Nephron progenitor cell (in vitro differentiated cells): ENCODE measurements at regions not wholly inside any gene's neighbourhood (a gene's known extent, or its start where the extent isn't known, plus 50 kb on each side); places are given as distances from the start of the nearest gene placed in this dataset.

Experiments
- DNase-seq: peaks from one replicate; pipeline ENCODE4 v3.0.0; 2021
- H3K27ac Mint-ChIP-seq: 2 replicates; pipeline ENCODE4 v1.8.0; 2021; ENCODE audit warnings: mild to moderate bottlenecking, moderate library complexity, mixed read lengths
- H3K27me3 Mint-ChIP-seq: 2 replicates; pipeline ENCODE4 v1.8.0; 2021; ENCODE audit warnings: mild to moderate bottlenecking, low read depth, mixed read lengths; ENCODE audit not compliant: poor library complexity
- H3K36me3 Mint-ChIP-seq: 2 replicates; pipeline ENCODE4 v1.8.0; 2021; ENCODE audit warnings: low read depth, mixed read lengths
- H3K4me1 Mint-ChIP-seq: 2 replicates; pipeline ENCODE4 v1.8.0; 2021; ENCODE audit warnings: mixed read lengths
- H3K4me3 Mint-ChIP-seq: 2 replicates; pipeline ENCODE4 v1.8.0; 2021; ENCODE audit warnings: mild to moderate bottlenecking, moderate library complexity, mixed read lengths
- H3K9me3 Mint-ChIP-seq: 2 replicates; pipeline ENCODE4 v1.8.0; 2021; ENCODE audit warnings: mild to moderate bottlenecking, moderate library complexity, mixed read lengths
- CTCF ChIP-seq: fragments of 200-600 bp; sonication (generic); IDR thresholded peaks from 2 replicates; pipeline ENCODE4 v1.5.0; 2021; ENCODE audit warnings: antibody characterized with exemption

DNA sequence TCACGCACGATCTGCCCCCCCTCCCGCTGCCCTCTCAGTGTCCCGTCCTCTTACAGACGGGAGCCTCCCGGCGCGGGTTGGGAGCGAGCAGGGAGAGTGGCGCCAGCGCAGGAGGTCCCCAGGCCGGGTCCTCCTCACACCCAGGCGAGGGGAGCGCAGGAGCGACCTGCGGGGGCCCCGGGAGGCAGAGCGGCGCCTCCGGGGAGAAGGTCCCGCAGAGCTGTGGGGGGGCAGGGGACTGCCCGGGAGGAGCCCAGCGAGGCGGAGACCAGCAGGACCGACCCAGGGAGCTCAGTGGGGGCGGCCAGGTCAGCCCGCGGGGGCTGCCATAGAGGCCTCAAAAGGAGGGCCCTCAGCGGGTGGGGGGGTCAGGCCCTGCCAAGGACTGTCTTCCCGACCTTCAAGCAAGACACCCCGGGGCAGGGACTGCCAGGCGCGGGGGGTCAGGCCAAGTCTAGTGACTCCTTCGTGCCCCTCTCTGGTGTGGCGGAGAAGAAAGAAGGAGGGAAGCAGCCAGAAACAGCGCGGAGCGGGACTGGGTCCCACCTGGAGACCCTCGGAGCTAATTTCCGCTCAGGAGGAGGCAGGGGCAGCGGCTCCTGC is 123.3 kb upstream of the ERCC6L2 start:
- Mint-ChIP-seq H3K27me3 (peaks cover 56% of the 10 kb centered on the region), H3K27ac (no peak overlapping the region), H3K36me3 (no peaks in the 10 kb centered on the region), H3K4me1 (peaks cover 29% of the 10 kb centered on the region), H3K9me3 (no peaks in the 10 kb centered on the region), H3K4me3 (peak overlapping the region; percentile 36)
- TF ChIP-seq CTCF, result no peak
- DNase-seq, result peak; percentile 41

DNA sequence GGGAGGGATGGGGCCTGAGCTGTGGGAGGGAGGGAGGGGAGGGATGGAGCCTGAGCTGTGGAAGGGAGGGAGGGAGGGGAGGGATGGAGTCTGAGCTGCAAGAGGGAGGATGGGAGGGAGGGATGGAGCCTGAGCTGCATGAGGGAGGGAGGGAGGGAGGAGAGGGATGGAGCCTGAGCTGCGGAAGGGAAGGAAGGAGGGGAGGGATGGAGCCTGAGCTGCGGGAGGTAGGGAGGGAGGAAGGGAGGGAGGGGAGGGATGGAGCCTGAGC is 124.0 kb upstream of the ERCC6L2 start:
- H3K27ac Mint-ChIP-seq, result no peak overlapping the region
- peaks cover 56% of the 10 kb centered on the region for H3K27me3 Mint-ChIP-seq
- H3K36me3 Mint-ChIP-seq, result no peaks in the 10 kb centered on the region
- no peak for TF ChIP-seq CTCF
- no peak overlapping the region for H3K4me3 Mint-ChIP-seq
- H3K9me3 Mint-ChIP-seq, result no peaks in the 10 kb centered on the region
- H3K4me1 Mint-ChIP-seq, result peaks cover 29% of the 10 kb centered on the region
- DNase-seq, result no peak

GRCh38 chr9:95750725-95751519 is 124.6 kb upstream of the ERCC6L2 start:
- H3K4me1 Mint-ChIP-seq, result peaks cover 29% of the 10 kb centered on the region
- no peak overlapping the region for H3K4me3 Mint-ChIP-seq
- peaks cover 52% of the 10 kb centered on the region for H3K27me3 Mint-ChIP-seq
- H3K9me3 Mint-ChIP-seq, result no peaks in the 10 kb centered on the region
- H3K27ac Mint-ChIP-seq, result no peak overlapping the region
- no peak for TF ChIP-seq CTCF
- no peak for DNase-seq
- H3K36me3 Mint-ChIP-seq, result no peaks in the 10 kb centered on the region

DNA sequence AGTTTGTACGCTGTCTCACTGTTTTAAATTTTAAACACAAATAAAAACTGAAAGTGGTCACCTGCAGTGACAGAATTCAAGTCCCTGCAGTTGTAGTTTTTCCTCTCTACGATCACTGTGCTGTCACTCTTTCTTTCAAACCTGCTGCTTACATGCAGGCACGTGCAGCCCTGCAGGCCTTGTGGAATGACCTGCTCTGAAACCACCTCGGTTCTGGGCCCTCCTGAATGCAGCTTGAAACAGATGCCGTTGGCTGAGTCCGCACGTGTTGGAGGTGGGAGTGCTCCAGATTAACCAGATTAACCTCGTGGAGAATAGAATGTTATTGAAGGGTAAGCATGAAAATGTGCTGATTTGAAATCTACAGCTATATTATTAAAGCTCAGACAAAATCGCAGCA is 126.0 kb upstream of the ERCC6L2 start:
- Mint-ChIP-seq H3K9me3 (no peaks in the 10 kb centered on the region), H3K27me3 (peaks cover 39% of the 10 kb centered on the region), H3K36me3 (no peaks in the 10 kb centered on the region), H3K4me1 (peaks cover 21% of the 10 kb centered on the region), H3K4me3 (no peak overlapping the region), H3K27ac (no peak overlapping the region)
- no peak for DNase-seq
- TF ChIP-seq CTCF, result no peak

- H3K27ac Mint-ChIP-seq, result no peak overlapping the region
- peaks cover 27% of the 10 kb centered on the region for H3K27me3 Mint-ChIP-seq
- no peaks in the 10 kb centered on the region for H3K4me1 Mint-ChIP-seq
- no peak overlapping the region for H3K4me3 Mint-ChIP-seq
- no peak for DNase-seq
- no peak for TF ChIP-seq CTCF
- no peaks in the 10 kb centered on the region for H3K36me3 Mint-ChIP-seq
- no peaks in the 10 kb centered on the region for H3K9me3 Mint-ChIP-seq
Measured at GRCh38 chr9:95746408-95747180, 128.9 kb upstream of the ERCC6L2 start.
